ENCODE measurements at regions not wholly inside any gene's neighbourhood (a gene's known extent, or its start where the extent isn't known, plus 50 kb on each side); places are given as distances from the start of the nearest gene placed in this dataset.

- no peaks in the 10 kb centered on the region for H3K9me3 ChIP-seq (replicated peaks)
- intact Hi-C loops (cut with micrococcal nuclease): no loop called here
- TF ChIP-seq CTCF (IDR thresholded peaks at IDR 0.05; ENCODE audit: borderline replicate concordance): no peak
Observed at GRCh38 chr3:66659056-66659455, 158.2 kb upstream of the LRIG1 start.

GRCh38 chr3:66661628-66662027 is 160.8 kb upstream of the LRIG1 start:
- Histone ChIP-seq H3K4me3 (no peak overlapping the region), H3K4me1 (peaks cover 11% of the 10 kb centered on the region), H3K27ac (replicated peaks) (no peak overlapping the region), H3K36me3 (no peaks in the 10 kb centered on the region), H3K9me3 (replicated peaks) (no peaks in the 10 kb centered on the region), H3K27me3 (ENCODE audit: low read depth) (no peaks in the 10 kb centered on the region)
- no peak for TF ChIP-seq CTCF (IDR thresholded peaks at IDR 0.05; ENCODE audit: borderline replicate concordance)
- intact Hi-C loops (cut with micrococcal nuclease): no loop called here
- DNase-seq: no peak

More at GRCh38 chr3:66659056-66659455, 158.2 kb upstream of the LRIG1 start:
- Histone ChIP-seq H3K4me3 (no peak overlapping the region), H3K4me1 (no peaks in the 10 kb centered on the region), H3K27ac (replicated peaks) (no peak overlapping the region), H3K36me3 (no peaks in the 10 kb centered on the region), H3K27me3 (ENCODE audit: low read depth) (no peaks in the 10 kb centered on the region)
- no peak for DNase-seq

DNA sequence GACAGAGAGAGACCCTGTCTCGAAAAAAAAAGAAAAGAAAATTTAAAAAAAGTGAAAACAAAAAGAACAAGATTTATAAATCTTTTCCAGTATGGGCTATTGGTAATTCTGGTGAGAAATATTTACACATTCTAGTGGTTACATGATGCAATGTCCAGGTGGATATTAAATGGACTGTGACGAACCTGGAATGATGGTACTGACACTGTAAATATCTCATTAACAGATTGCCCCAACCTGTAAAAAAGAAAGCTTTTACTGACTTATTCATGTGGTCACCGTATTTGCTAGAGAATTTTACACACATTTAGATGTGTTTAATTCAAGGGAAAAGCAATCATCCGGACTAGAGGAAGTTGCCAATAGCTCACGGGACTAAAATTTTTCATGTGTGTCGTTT is 162.1 kb upstream of the LRIG1 start:
- no peak overlapping the region for H3K27ac ChIP-seq (replicated peaks)
- no peaks in the 10 kb centered on the region for H3K9me3 ChIP-seq (replicated peaks)
- no peak overlapping the region for H3K4me3 ChIP-seq
- H3K27me3 ChIP-seq (ENCODE audit: low read depth): no peaks in the 10 kb centered on the region
- peaks cover 11% of the 10 kb centered on the region for H3K4me1 ChIP-seq
- no peaks in the 10 kb centered on the region for H3K36me3 ChIP-seq
- TF ChIP-seq CTCF (IDR thresholded peaks at IDR 0.05; ENCODE audit: borderline replicate concordance): no peak
- DNase-seq: no peak
- intact Hi-C loops (cut with micrococcal nuclease): no loop called here

GRCh38 chr3:66665021-66665695 is 164.3 kb upstream of the LRIG1 start:
- Histone ChIP-seq H3K9me3 (replicated peaks) (no peaks in the 10 kb centered on the region), H3K4me3 (no peak overlapping the region), H3K36me3 (no peaks in the 10 kb centered on the region), H3K27ac (replicated peaks) (peak overlapping the region; percentile 28), H3K4me1 (peaks cover 11% of the 10 kb centered on the region), H3K27me3 (ENCODE audit: low read depth) (no peaks in the 10 kb centered on the region)
- DNase-seq: no peak
- intact Hi-C loops (cut with micrococcal nuclease): no loop called here
- TF ChIP-seq CTCF (IDR thresholded peaks at IDR 0.05; ENCODE audit: borderline replicate concordance): no peak

GRCh38 chr3:66666362-66666761 is 165.5 kb upstream of the LRIG1 start:
- Histone ChIP-seq H3K9me3 (replicated peaks) (no peaks in the 10 kb centered on the region), H3K4me3 (no peak overlapping the region), H3K27ac (replicated peaks) (no peak overlapping the region), H3K4me1 (peaks cover 16% of the 10 kb centered on the region), H3K27me3 (ENCODE audit: low read depth) (no peaks in the 10 kb centered on the region), H3K36me3 (no peaks in the 10 kb centered on the region)
- intact Hi-C loops (cut with micrococcal nuclease): no loop called here
- no peak for DNase-seq
- no peak for TF ChIP-seq CTCF (IDR thresholded peaks at IDR 0.05; ENCODE audit: borderline replicate concordance)

All from left ventricle myocardium inferior (tissue), 1 donor.